HepG2 (cell line): ENCODE measurements at regions not wholly inside any gene's neighbourhood (a gene's known extent, or its start where the extent isn't known, plus 50 kb on each side); places are given as distances from the start of the nearest gene placed in this dataset.

Experiments used
- ATAC-seq: fragments of 200-7000 bp; cut with Tn5 transposase; 3 replicates; pipeline ENCODE4 v1.9.1; 2020; ENCODE audit warnings: mild to moderate bottlenecking, moderate library complexity
- BruUV-seq: library from RNA; stranded (reverse); fragments of 400-500 nt; replicated peaks from 2 replicates; lab custom pipeline; 2021; lab: Mats Ljungman, UMichigan
- CTCF ChIA-PET: fragments of 300-600 bp; formaldehyde crosslinking; extraction: SDS; loops from one replicate; lab custom pipeline; 2021; ENCODE audit warnings: low total read pairs, inconsistent platforms, low intra/inter-chr PET ratio; lab: Yijun Ruan, JAX
- POLR2A ChIA-PET: fragments of 350-600 bp; sonication (Branson Sonifier 250); formaldehyde crosslinking; loops from one replicate; lab custom pipeline; 2020; ENCODE audit warnings: antibody characterized with exemption, inconsistent platforms; lab: Yijun Ruan, JAX
- DNase-seq: peaks from one replicate; pipeline ENCODE4 v3.0.0-alpha.2; 2015; ENCODE audit warnings: low spot score
- FAIRE-seq: peaks from 3 replicates; lab custom pipeline; 2011; peaks lifted over from hg19 to GRCh38; lab: Jason Lieb, UNC
- H2AFZ ChIP-seq: one replicate; pipeline ENCODE4 v1.6.1; 2011; ENCODE audit warnings: low read length, inconsistent platforms
- H3K27ac ChIP-seq: fragments of 300-600 bp; 3 replicates; pipeline ENCODE4 v1.8.0; 2011; ENCODE audit warnings: mixed run types, mild to moderate bottlenecking, mixed read lengths, low read length, inconsistent platforms; ENCODE audit not compliant: insufficient read depth; ENCODE audit errors: extremely low read length
- H3K27me3 ChIP-seq, 2 experiments: fragments of 200-600 bp in 1 of 2; 2 replicates in 1 of 2; 3 replicates in 1 of 2; pipeline versions ENCODE4 v1.6.0 to v1.8.0; 2011; ENCODE audit warnings: low read length in 2 of 2, mild to moderate bottlenecking in 2 of 2, moderate library complexity in 2 of 2, inconsistent platforms in 1 of 2; ENCODE audit not compliant: insufficient read depth in 2 of 2, control insufficient read depth in 1 of 2
- H3K36me3 ChIP-seq, 2 experiments: fragments of 200-600 bp in 1 of 2; replicated peaks in 1 of 2; 2 replicates in 1 of 2; 3 replicates in 1 of 2; pipeline versions ENCODE4 v1.5.1 to v1.8.0; 2011; ENCODE audit warnings: low read length in 2 of 2, inconsistent platforms in 1 of 2; ENCODE audit not compliant: insufficient read depth in 2 of 2, control insufficient read depth in 1 of 2
- H3K4me1 ChIP-seq: 2 replicates; pipeline ENCODE4 v1.5.1; 2012; ENCODE audit warnings: low read length, inconsistent platforms; ENCODE audit not compliant: insufficient read depth
- H3K4me2 ChIP-seq: 2 replicates; pipeline ENCODE4 v1.6.0; 2011; ENCODE audit warnings: low read depth, low read length, inconsistent platforms
- H3K4me3 ChIP-seq, 3 experiments: fragments of 200-600 bp in 1 of 3; sonication (generic), shearing (Covaris generic) in 1 of 3; replicated peaks in 1 of 3; 2 replicates each; pipeline ENCODE4 v1.5.1; 2011 to 2016; ENCODE audit warnings: low read length in 3 of 3, inconsistent platforms in 2 of 3, low read depth in 2 of 3, mild to moderate bottlenecking in 2 of 3, control low read depth in 1 of 3, mixed read lengths in 1 of 3; ENCODE audit not compliant: insufficient read depth in 1 of 3
- H3K79me2 ChIP-seq: one replicate; pipeline ENCODE4 v1.6.1; 2011; ENCODE audit warnings: low read length, inconsistent platforms; ENCODE audit not compliant: insufficient read depth
- H3K9ac ChIP-seq: 2 replicates; pipeline ENCODE4 v1.6.0; 2011; ENCODE audit warnings: mild to moderate bottlenecking, low read depth, low read length, inconsistent platforms; ENCODE audit not compliant: insufficient read depth
- H3K9me3 ChIP-seq: 2 replicates; pipeline ENCODE4 v1.5.1; 2012; ENCODE audit warnings: mild to moderate bottlenecking, low read length
- H4K20me1 ChIP-seq: 2 replicates; pipeline ENCODE4 v1.6.0; 2011; ENCODE audit warnings: inconsistent platforms, mild to moderate bottlenecking, low read length, moderate library complexity; ENCODE audit not compliant: insufficient read depth
- GTF2F1 ChIP-seq: fragments of 150-350 bp; IDR thresholded peaks from 2 replicates; pipeline ENCODE4 v1.6.1; 2014; ENCODE audit warnings: low read length
- MXI1 ChIP-seq: IDR thresholded peaks from 3 replicates; pipeline ENCODE4 v1.6.1; 2012; ENCODE audit warnings: low read depth, low read length, inconsistent platforms, borderline replicate concordance
- NR3C1 ChIP-seq: sonication (generic); formaldehyde crosslinking; IDR thresholded peaks from 2 replicates; pipeline ENCODE4 v1.4.0; 2020; ENCODE audit warnings: missing genetic modification reagents
- PHF21A ChIP-seq: sonication (generic); formaldehyde crosslinking; IDR thresholded peaks from 2 replicates; pipeline ENCODE4 v1.5.0; 2020; ENCODE audit warnings: mild to moderate bottlenecking, missing genetic modification reagents
- PRPF4 ChIP-seq: fragments of 200-400 bp; formaldehyde crosslinking; IDR thresholded peaks from 2 replicates; pipeline ENCODE4 v1.6.1; 2016; ENCODE audit warnings: low read length, low read depth; ENCODE audit not compliant: poor library complexity, severe bottlenecking
- RXRA ChIP-seq: sonication (generic); formaldehyde crosslinking; IDR thresholded peaks from 2 replicates; pipeline ENCODE4 v1.5.1; 2020; ENCODE audit warnings: missing genetic modification reagents
- ZFP90 ChIP-seq: sonication (generic); formaldehyde crosslinking; IDR thresholded peaks from 2 replicates; pipeline ENCODE4 v1.8.0; 2022; ENCODE audit warnings: missing genetic modification reagents, mild to moderate bottlenecking, inconsistent platforms, borderline replicate concordance
- ZNF30 ChIP-seq: sonication (generic); formaldehyde crosslinking; IDR thresholded peaks from 2 replicates; pipeline ENCODE4 v1.5.0; 2020; ENCODE audit warnings: mild to moderate bottlenecking, missing genetic modification reagents
- ZNF598 ChIP-seq: sonication (generic); formaldehyde crosslinking; IDR thresholded peaks from 2 replicates; pipeline ENCODE4 v1.5.1; 2020; ENCODE audit warnings: mild to moderate bottlenecking, missing genetic modification reagents, borderline replicate concordance
- ZNF782 ChIP-seq: sonication (generic); formaldehyde crosslinking; IDR thresholded peaks from 2 replicates; pipeline ENCODE4 v1.4.0; 2020; ENCODE audit warnings: missing genetic modification reagents, mild to moderate bottlenecking, borderline replicate concordance
- WGBS: methylation state at CpG from one replicate; pipeline ENCODE4 v1.1.6; 2017; ENCODE audit warnings: low lambda C conversion rate; 5-methylcytosine and 5-hydroxymethylcytosine counted together
- in situ Hi-C: cut with HindIII; loops from 2 replicates; pipeline ENCODE4 v1.10.0; 2017; ENCODE audit warnings: low pct_unique_long_range_greater_than_20kb; ENCODE audit not compliant: extremely low pct_ligation_motif_present
- intact Hi-C: fragments of 100-400 bp; cut with micrococcal nuclease; formaldehyde crosslinking; loops from one replicate; pipeline ENCODE4 v1.10.0; 2022; ENCODE audit not compliant: unreplicated experiment
- TF ChIP-seq, protein P1 (sequence below): sonication (generic); formaldehyde crosslinking; IDR thresholded peaks from 2 replicates; pipeline ENCODE4 v1.4.0; 2020; ENCODE audit warnings: mild to moderate bottlenecking, missing genetic modification reagents, borderline replicate concordance
- TF ChIP-seq, protein P2 (sequence below): sonication (generic); formaldehyde crosslinking; IDR thresholded peaks from 2 replicates; pipeline ENCODE4 v1.4.0; 2020; ENCODE audit warnings: missing genetic modification reagents, low read depth, mild to moderate bottlenecking, borderline replicate concordance
- TF ChIP-seq, protein P3 (sequence below): sonication (generic); formaldehyde crosslinking; IDR thresholded peaks from 2 replicates; pipeline ENCODE4 v1.5.0; 2020; ENCODE audit warnings: mild to moderate bottlenecking, missing genetic modification reagents, borderline replicate concordance
- TF ChIP-seq, protein P4 (sequence below), 2 experiments: sonication (generic) in 1 of 2; formaldehyde crosslinking in 1 of 2; IDR thresholded peaks; 2 replicates each; pipeline versions ENCODE4 v1.4.0 to v1.6.1; 2016 to 2020; ENCODE audit warnings: borderline replicate concordance in 1 of 2, low read depth in 1 of 2, mild to moderate bottlenecking in 1 of 2, missing genetic modification reagents in 1 of 2

DNA sequence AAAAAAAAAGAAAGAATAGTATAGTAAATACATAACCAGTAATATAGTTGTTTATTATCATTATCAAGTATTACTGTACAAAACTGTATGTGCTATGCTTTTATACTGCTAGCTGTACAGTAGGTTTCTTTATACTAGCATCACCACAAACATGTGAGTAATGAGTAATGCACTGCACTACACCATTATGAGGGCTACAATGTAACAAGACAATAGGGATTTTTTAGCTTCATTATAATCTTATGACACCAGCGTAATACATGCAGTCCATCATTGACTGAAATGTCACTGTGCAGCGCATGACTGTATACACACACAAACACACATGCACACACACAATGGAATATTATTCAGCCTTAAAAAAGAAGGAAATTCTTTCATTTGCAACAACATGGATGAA, 111.5 kb upstream of the ZBED5 start:
- no peaks in the 10 kb centered on the region for H4K20me1 ChIP-seq
- intact Hi-C loops = no loop called here
- no peak overlapping the region for H3K27ac ChIP-seq
- no peak overlapping the region for H2AFZ ChIP-seq
- no peaks in the 10 kb centered on the region for H3K27me3 ChIP-seq
- no peak overlapping the region for H3K9ac ChIP-seq
- H3K36me3 ChIP-seq = no peaks in the 10 kb centered on the region
- no TSS peak for BruUV-seq
- FAIRE-seq (no peak), DNase-seq (no peak), ATAC-seq (no peak)
- WGBS = 76% methylated on average over 2 of the region's 2 CpGs
- H3K4me2 ChIP-seq = no peak overlapping the region
- in situ Hi-C loops = no loop called here
- CTCF ChIA-PET = no interaction called here
- no peaks in the 10 kb centered on the region for H3K79me2 ChIP-seq
- no peak overlapping the region for H3K4me3 ChIP-seq
- H3K4me1 ChIP-seq = no peaks in the 10 kb centered on the region
- no peaks in the 10 kb centered on the region for H3K9me3 ChIP-seq
- POLR2A ChIA-PET = no interaction called here
- TF ChIP-seq NR3C1 (no peak), ZNF598 (CRISPR knock-in tag) (no peak), GTF2F1 (no peak), PRPF4 (no peak), RXRA (CRISPR knock-in tag) (no peak), ZFP90 (CRISPR knock-in tag) (no peak), MXI1 (no peak), ZNF782 (CRISPR knock-in tag) (no peak), ZNF30 (CRISPR knock-in tag) (no peak), PHF21A (CRISPR knock-in tag) (no peak)
- TF ChIP-seq, protein P1, sequence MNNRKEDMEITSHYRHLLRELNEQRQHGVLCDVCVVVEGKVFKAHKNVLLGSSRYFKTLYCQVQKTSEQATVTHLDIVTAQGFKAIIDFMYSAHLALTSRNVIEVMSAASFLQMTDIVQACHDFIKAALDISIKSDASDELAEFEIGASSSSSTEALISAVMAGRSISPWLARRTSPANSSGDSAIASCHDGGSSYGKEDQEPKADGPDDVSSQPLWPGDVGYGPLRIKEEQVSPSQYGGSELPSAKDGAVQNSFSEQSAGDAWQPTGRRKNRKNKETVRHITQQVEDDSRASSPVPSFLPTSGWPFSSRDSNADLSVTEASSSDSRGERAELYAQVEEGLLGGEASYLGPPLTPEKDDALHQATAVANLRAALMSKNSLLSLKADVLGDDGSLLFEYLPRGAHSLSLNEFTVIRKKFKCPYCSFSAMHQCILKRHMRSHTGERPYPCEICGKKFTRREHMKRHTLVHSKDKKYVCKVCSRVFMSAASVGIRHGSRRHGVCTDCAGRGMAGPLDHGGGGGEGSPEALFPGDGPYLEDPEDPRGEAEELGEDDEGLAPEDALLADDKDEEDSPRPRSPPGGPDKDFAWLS = no peak
- TF ChIP-seq, protein P2, sequence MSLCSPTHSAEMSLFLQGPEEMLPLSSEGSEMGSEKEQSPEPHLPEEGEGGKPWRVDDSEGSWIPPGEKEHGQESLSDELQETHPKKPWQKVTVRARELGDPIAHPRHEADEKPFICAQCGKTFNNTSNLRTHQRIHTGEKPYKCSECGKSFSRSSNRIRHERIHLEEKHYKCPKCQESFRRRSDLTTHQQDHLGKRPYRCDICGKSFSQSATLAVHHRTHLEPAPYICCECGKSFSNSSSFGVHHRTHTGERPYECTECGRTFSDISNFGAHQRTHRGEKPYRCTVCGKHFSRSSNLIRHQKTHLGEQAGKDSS = no peak
- TF ChIP-seq, protein P3, sequence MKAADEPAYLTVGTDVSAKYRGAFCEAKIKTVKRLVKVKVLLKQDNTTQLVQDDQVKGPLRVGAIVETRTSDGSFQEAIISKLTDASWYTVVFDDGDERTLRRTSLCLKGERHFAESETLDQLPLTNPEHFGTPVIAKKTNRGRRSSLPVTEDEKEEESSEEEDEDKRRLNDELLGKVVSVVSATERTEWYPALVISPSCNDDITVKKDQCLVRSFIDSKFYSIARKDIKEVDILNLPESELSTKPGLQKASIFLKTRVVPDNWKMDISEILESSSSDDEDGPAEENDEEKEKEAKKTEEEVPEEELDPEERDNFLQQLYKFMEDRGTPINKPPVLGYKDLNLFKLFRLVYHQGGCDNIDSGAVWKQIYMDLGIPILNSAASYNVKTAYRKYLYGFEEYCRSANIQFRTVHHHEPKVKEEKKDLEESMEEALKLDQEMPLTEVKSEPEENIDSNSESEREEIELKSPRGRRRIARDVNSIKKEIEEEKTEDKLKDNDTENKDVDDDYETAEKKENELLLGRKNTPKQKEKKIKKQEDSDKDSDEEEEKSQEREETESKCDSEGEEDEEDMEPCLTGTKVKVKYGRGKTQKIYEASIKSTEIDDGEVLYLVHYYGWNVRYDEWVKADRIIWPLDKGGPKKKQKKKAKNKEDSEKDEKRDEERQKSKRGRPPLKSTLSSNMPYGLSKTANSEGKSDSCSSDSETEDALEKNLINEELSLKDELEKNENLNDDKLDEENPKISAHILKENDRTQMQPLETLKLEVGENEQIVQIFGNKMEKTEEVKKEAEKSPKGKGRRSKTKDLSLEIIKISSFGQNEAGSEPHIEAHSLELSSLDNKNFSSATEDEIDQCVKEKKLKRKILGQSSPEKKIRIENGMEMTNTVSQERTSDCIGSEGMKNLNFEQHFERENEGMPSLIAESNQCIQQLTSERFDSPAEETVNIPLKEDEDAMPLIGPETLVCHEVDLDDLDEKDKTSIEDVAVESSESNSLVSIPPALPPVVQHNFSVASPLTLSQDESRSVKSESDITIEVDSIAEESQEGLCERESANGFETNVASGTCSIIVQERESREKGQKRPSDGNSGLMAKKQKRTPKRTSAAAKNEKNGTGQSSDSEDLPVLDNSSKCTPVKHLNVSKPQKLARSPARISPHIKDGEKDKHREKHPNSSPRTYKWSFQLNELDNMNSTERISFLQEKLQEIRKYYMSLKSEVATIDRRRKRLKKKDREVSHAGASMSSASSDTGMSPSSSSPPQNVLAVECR (CRISPR knock-in tag) = no peak
- TF ChIP-seq, protein P4, sequence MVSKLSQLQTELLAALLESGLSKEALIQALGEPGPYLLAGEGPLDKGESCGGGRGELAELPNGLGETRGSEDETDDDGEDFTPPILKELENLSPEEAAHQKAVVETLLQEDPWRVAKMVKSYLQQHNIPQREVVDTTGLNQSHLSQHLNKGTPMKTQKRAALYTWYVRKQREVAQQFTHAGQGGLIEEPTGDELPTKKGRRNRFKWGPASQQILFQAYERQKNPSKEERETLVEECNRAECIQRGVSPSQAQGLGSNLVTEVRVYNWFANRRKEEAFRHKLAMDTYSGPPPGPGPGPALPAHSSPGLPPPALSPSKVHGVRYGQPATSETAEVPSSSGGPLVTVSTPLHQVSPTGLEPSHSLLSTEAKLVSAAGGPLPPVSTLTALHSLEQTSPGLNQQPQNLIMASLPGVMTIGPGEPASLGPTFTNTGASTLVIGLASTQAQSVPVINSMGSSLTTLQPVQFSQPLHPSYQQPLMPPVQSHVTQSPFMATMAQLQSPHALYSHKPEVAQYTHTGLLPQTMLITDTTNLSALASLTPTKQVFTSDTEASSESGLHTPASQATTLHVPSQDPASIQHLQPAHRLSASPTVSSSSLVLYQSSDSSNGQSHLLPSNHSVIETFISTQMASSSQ (IDR thresholded peaks at IDR 0.05; ENCODE audit: low read depth) = no peak
- TF ChIP-seq, protein P4 (CRISPR knock-in tag; IDR thresholded peaks at IDR 0.05; ENCODE audit: borderline replicate concordance) = no peak
